ENCODE measurements at regions not wholly inside any gene's neighbourhood (a gene's known extent, or its start where the extent isn't known, plus 50 kb on each side); places are given as distances from the start of the nearest gene placed in this dataset.

GRCh38 chr11:45513821-45514340, 151.5 kb downstream of the CHST1 start:
- Histone ChIP-seq H3K4me3 (no peak overlapping the region), H3K36me3 (no peaks in the 10 kb centered on the region), H3K27me3 (no peaks in the 10 kb centered on the region), H3K9me3 (no peaks in the 10 kb centered on the region), H3K27ac (no peak overlapping the region), H3K4me1 (no peaks in the 10 kb centered on the region)
- TF ChIP-seq POLR2A (IDR thresholded peaks at IDR 0.05) = no peak
- no peak for TF ChIP-seq CTCF (IDR thresholded peaks at IDR 0.05)
- intact Hi-C loops (cut with DNase I; ENCODE audit: low total_unique reads) = no loop called here
- DNase-seq = no peak

- intact Hi-C loops (cut with DNase I; ENCODE audit: low total_unique reads) = no loop called here
- TF ChIP-seq CTCF (IDR thresholded peaks at IDR 0.05) = no peak
- no peak for TF ChIP-seq POLR2A (IDR thresholded peaks at IDR 0.05)
- DNase-seq = no peak
- H3K27me3 ChIP-seq = no peaks in the 10 kb centered on the region
- no peak overlapping the region for H3K27ac ChIP-seq
- H3K4me1 ChIP-seq = no peaks in the 10 kb centered on the region
- no peaks in the 10 kb centered on the region for H3K36me3 ChIP-seq
- H3K4me3 ChIP-seq = no peak overlapping the region
- H3K9me3 ChIP-seq = no peaks in the 10 kb centered on the region
Observed at GRCh38 chr11:45512471-45513148, 152.8 kb downstream of the CHST1 start.

- no peak for TF ChIP-seq POLR2A (IDR thresholded peaks at IDR 0.05)
- no peak for TF ChIP-seq CTCF (IDR thresholded peaks at IDR 0.05)
- Histone ChIP-seq H3K9me3 (no peaks in the 10 kb centered on the region), H3K36me3 (no peaks in the 10 kb centered on the region), H3K4me1 (no peaks in the 10 kb centered on the region), H3K27me3 (no peaks in the 10 kb centered on the region), H3K27ac (no peak overlapping the region), H3K4me3 (no peak overlapping the region)
- no peak for DNase-seq
- intact Hi-C loops (cut with DNase I; ENCODE audit: low total_unique reads) = no loop called here
Observed at GRCh38 chr11:45511566-45511965, 153.9 kb downstream of the CHST1 start.

GRCh38 chr11:45507916-45508315, 157.5 kb downstream of the CHST1 start:
- intact Hi-C loops (cut with DNase I; ENCODE audit: low total_unique reads) = no loop called here
- Histone ChIP-seq H3K9me3 (no peaks in the 10 kb centered on the region), H3K36me3 (no peaks in the 10 kb centered on the region), H3K4me1 (no peaks in the 10 kb centered on the region), H3K27ac (no peak overlapping the region), H3K4me3 (no peak overlapping the region), H3K27me3 (no peaks in the 10 kb centered on the region)
- DNase-seq = no peak
- TF ChIP-seq CTCF (IDR thresholded peaks at IDR 0.05) (no peak), POLR2A (IDR thresholded peaks at IDR 0.05) (no peak)

- intact Hi-C loops (cut with DNase I; ENCODE audit: low total_unique reads) = no loop called here
- TF ChIP-seq CTCF (IDR thresholded peaks at IDR 0.05) = no peak
- no peak for DNase-seq
- H3K4me1 ChIP-seq = no peaks in the 10 kb centered on the region
- H3K9me3 ChIP-seq = no peaks in the 10 kb centered on the region
- H3K4me3 ChIP-seq = no peak overlapping the region
- H3K36me3 ChIP-seq = no peaks in the 10 kb centered on the region
- no peaks in the 10 kb centered on the region for H3K27me3 ChIP-seq
- H3K27ac ChIP-seq = no peak overlapping the region
Observed at GRCh38 chr11:45503311-45503710, 162.1 kb downstream of the CHST1 start.

Measured in uterus (tissue), 3 donors.